ENCODE measurements at regions not wholly inside any gene's neighbourhood (a gene's known extent, or its start where the extent isn't known, plus 50 kb on each side); places are given as distances from the start of the nearest gene placed in this dataset.

GRCh38 chr7:66869660-66870450, 51.2 kb upstream of the TMEM248 start:
- no peak for TF ChIP-seq EZH2 (IDR thresholded peaks at IDR 0.05; ENCODE audit: borderline replicate concordance, low read depth, low read length, poor library complexity, severe bottlenecking)
- no peak for TF ChIP-seq CTCF (conservative IDR thresholded peaks at IDR 0.05; ENCODE audit: low read depth, low read length)
- H3K4me3 ChIP-seq (ENCODE audit: low read depth, low read length, poor library complexity, severe bottlenecking) = no peak overlapping the region
- ChIA-PET POLR2A (ENCODE audit: low non-redundant PET) (no interaction called here), CTCF (no interaction called here)
- DNase-seq (ENCODE audit: low spot score) = peak; percentile 23
- BruUV-seq (replicated peaks) = no TSS peak
- H3K27ac ChIP-seq (ENCODE audit: low read depth, low read length, poor library complexity, severe bottlenecking) = no peak overlapping the region
- H3K9me3 ChIP-seq (ENCODE audit: low read depth, low read length, poor library complexity, severe bottlenecking) = no peaks in the 10 kb centered on the region
- H3K36me3 ChIP-seq (ENCODE audit: insufficient read depth, low read length, poor library complexity, severe bottlenecking) = no peaks in the 10 kb centered on the region
- H3K4me1 ChIP-seq (ENCODE audit: insufficient read depth, low read length, poor library complexity, severe bottlenecking) = no peaks in the 10 kb centered on the region
- H3K27me3 ChIP-seq (replicated peaks; ENCODE audit: insufficient read depth, low read depth, low read length, poor library complexity) = no peaks in the 10 kb centered on the region
- intact Hi-C loops (cut with micrococcal nuclease; ENCODE audit: unreplicated experiment) = no loop called here

GRCh38 chr7:66871076-66871475, 49.9 kb upstream of the TMEM248 start:
- CTCF ChIA-PET = no interaction called here
- POLR2A ChIA-PET (ENCODE audit: low non-redundant PET) = no interaction called here

More at GRCh38 chr7:66871076-66871475, 49.9 kb upstream of the TMEM248 start:
- Histone ChIP-seq H3K36me3 (ENCODE audit: insufficient read depth, low read length, poor library complexity, severe bottlenecking) (no peaks in the 10 kb centered on the region), H3K4me3 (ENCODE audit: low read depth, low read length, poor library complexity, severe bottlenecking) (no peak overlapping the region), H3K9me3 (ENCODE audit: low read depth, low read length, poor library complexity, severe bottlenecking) (no peaks in the 10 kb centered on the region), H3K27me3 (replicated peaks; ENCODE audit: insufficient read depth, low read depth, low read length, poor library complexity) (no peaks in the 10 kb centered on the region), H3K4me1 (ENCODE audit: insufficient read depth, low read length, poor library complexity, severe bottlenecking) (no peaks in the 10 kb centered on the region), H3K27ac (ENCODE audit: low read depth, low read length, poor library complexity, severe bottlenecking) (no peak overlapping the region)
- intact Hi-C loops (cut with micrococcal nuclease; ENCODE audit: unreplicated experiment) = no loop called here
- no TSS peak for BruUV-seq (replicated peaks)
- no peak for TF ChIP-seq CTCF (conservative IDR thresholded peaks at IDR 0.05; ENCODE audit: low read depth, low read length)
- TF ChIP-seq EZH2 (IDR thresholded peaks at IDR 0.05; ENCODE audit: borderline replicate concordance, low read depth, low read length, poor library complexity, severe bottlenecking) = no peak
- DNase-seq (ENCODE audit: low spot score) = no peak

Measured in A673 (cell line).